KOPT-K1 (cell line): ENCODE measurements at regions not wholly inside any gene's neighbourhood (a gene's known extent, or its start where the extent isn't known, plus 50 kb on each side); places are given as distances from the start of the nearest gene placed in this dataset.

ENCODE experiments used
- H3K27ac ChIP-seq: fragments of 200-600 bp; sonication (generic); 2 replicates; pipeline ENCODE4 v1.5.1; 2016; ENCODE audit warnings: antibody characterized with exemption, mild to moderate bottlenecking, low read depth, low read length; ENCODE audit not compliant: poor library complexity, severe bottlenecking
- H3K36me3 ChIP-seq: fragments of 200-600 bp; sonication (generic); 2 replicates; pipeline ENCODE4 v1.5.1; 2017; ENCODE audit warnings: antibody characterized with exemption, mild to moderate bottlenecking, low read length, moderate library complexity; ENCODE audit not compliant: insufficient read depth
- H3K9me3 ChIP-seq: fragments of 200-600 bp; sonication (generic); 2 replicates; pipeline ENCODE4 v1.5.1; 2017; ENCODE audit warnings: antibody characterized with exemption, low read length, mild to moderate bottlenecking; ENCODE audit not compliant: insufficient read depth, poor library complexity, severe bottlenecking

DNA sequence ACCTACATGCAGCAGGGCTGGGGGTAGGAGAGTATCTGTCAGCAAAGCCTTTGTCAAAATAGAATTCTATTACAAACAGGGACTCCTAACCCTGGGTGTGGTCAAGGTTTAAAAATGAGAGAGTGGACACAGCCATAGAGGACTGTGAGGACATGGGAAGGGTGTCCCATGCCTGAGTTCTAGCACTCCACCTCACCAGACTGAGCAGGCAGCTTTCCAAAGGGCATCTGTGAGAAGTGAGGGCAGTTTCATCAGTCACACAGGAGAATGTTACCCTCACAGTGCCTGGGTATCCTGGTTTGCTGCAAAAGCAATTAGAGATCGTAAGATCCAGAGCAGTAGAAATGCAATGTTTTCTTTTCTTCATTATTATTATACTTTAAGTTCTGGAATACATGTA, 174.9 kb upstream of the UBL3 start:
- H3K27ac ChIP-seq, result no peak overlapping the region
- no peaks in the 10 kb centered on the region for H3K36me3 ChIP-seq

GRCh38 chr13:30024125-30024865, 173.9 kb upstream of the UBL3 start:
- H3K27ac ChIP-seq, result no peak overlapping the region
- no peaks in the 10 kb centered on the region for H3K9me3 ChIP-seq
- no peaks in the 10 kb centered on the region for H3K36me3 ChIP-seq

More for the DNA sequence above, 174.9 kb upstream of the UBL3 start:
- no peaks in the 10 kb centered on the region for H3K9me3 ChIP-seq

DNA sequence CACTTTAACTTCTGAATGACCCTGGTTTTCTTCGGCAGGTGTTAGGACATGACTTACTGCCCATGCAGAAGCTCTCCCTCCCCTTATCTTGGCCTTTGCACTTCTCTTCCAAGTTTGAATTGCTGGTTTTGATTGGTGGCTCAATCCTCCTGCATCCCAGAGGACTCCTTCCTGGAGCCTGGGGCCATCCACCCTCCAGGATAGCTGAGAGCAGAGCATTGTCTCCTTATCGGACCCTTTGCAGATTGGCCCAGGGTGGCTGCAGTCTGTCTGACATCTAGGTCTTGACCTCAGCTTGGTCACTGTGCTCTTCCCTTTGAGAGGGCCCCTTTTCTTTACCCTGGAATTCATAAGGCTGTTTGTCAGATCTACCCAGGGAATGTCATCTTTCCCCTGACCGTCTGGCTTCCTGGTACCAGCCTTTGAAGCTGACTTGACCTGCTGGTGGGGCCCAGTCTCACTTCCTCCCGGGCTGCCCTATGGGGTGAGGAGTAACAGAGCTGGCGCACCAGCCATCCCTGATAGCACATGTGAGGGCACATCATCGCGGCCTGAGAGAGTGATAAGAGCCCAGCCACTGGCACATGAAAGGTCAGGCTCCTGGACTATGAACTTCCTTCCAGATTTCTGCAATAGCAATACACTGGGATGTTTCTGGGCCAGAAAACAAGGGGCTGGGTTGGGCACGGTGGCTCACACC, 172.9 kb upstream of the UBL3 start:
- H3K27ac ChIP-seq, result no peak overlapping the region
- no peaks in the 10 kb centered on the region for H3K36me3 ChIP-seq
- H3K9me3 ChIP-seq, result no peaks in the 10 kb centered on the region

GRCh38 chr13:30022796-30023195, 172.4 kb upstream of the UBL3 start:
- H3K9me3 ChIP-seq, result no peaks in the 10 kb centered on the region
- no peak overlapping the region for H3K27ac ChIP-seq
- H3K36me3 ChIP-seq, result no peaks in the 10 kb centered on the region

GRCh38 chr13:30022256-30022655, 171.8 kb upstream of the UBL3 start:
- Histone ChIP-seq H3K9me3 (no peaks in the 10 kb centered on the region), H3K27ac (no peak overlapping the region), H3K36me3 (no peaks in the 10 kb centered on the region)

DNA sequence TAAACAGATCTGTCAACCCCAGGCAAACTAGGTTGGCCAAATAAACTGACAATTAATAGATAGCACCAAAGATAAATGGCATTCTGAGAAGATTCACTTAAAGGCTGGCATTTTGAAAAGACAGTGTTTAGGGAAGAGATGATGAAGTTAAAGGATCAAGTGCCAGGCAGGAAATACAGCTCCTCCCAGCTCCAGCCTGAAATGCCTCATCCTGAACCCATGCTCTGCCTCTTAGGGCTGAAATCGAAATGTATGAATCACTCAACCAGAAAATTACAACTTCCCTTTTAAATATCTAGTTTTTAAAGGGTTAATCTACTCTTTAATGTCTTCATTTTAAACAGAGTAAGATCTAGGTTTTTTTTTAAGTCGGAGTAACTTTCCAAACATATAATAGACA, 171.2 kb upstream of the UBL3 start:
- Histone ChIP-seq H3K27ac (no peak overlapping the region), H3K9me3 (no peaks in the 10 kb centered on the region), H3K36me3 (no peaks in the 10 kb centered on the region)

DNA sequence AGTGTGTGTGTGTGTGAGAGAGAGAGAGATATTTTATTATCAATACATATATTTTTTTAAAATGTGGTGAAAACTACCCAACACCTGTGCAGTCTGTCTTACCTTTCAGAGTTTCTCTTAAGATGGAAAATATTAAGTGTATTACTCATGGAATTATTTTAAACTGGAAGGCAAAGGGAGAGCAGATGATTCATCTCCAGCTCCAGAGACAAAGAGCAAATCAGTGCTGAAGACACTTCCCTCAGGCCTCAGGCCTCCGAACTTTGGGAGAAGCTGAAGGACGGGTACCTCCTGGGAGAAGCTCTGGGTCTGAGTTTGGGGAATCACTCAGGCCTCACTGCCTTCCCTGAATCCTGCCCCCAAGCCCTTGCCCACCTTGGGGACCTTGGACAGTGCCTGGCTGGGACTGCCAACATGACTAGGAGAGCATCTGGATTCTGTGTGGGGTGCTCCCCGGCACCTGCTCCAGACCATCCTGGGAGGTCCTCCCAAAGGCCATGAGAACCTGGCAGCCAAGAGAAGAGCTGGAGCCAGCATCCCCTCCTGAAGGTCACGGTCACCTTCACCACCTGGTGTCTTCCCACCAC, 170.4 kb upstream of the UBL3 start:
- Histone ChIP-seq H3K27ac (no peak overlapping the region), H3K36me3 (no peaks in the 10 kb centered on the region), H3K9me3 (no peaks in the 10 kb centered on the region)

- no peaks in the 10 kb centered on the region for H3K36me3 ChIP-seq
- no peaks in the 10 kb centered on the region for H3K9me3 ChIP-seq
- no peak overlapping the region for H3K27ac ChIP-seq
Measured at GRCh38 chr13:30019648-30020626, 169.5 kb upstream of the UBL3 start.

- Histone ChIP-seq H3K27ac (no peak overlapping the region), H3K9me3 (no peaks in the 10 kb centered on the region), H3K36me3 (no peaks in the 10 kb centered on the region)
Measured at GRCh38 chr13:30017880-30018279, 167.5 kb upstream of the UBL3 start.

- H3K9me3 ChIP-seq, result no peaks in the 10 kb centered on the region
- no peaks in the 10 kb centered on the region for H3K36me3 ChIP-seq
- H3K27ac ChIP-seq, result no peak overlapping the region
Measured at GRCh38 chr13:30016398-30016797, 166.0 kb upstream of the UBL3 start.

DNA sequence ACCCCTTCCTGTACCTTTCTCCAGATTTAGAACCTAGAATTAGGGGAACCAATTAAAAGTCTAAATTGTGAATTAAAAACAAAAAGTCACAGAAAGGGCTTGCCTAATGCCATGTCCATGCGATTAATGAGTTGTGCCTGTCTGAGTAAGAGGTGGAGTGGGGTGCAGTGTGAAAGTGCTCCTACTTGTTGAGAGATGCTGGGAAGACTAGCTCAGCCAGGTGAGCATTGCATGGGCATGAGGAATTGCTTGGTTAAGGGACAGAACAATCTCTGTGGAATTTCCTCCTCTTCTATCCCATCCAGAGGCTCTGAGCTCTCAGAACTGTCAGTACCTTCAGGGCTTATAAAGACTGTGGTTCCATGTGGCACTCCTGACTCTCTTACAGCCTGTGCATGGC, 159.0 kb upstream of the UBL3 start:
- Histone ChIP-seq H3K27ac (no peak overlapping the region), H3K36me3 (no peaks in the 10 kb centered on the region), H3K9me3 (no peaks in the 10 kb centered on the region)

GRCh38 chr13:30006246-30006645, 155.8 kb upstream of the UBL3 start:
- Histone ChIP-seq H3K36me3 (no peaks in the 10 kb centered on the region), H3K27ac (no peak overlapping the region)

DNA sequence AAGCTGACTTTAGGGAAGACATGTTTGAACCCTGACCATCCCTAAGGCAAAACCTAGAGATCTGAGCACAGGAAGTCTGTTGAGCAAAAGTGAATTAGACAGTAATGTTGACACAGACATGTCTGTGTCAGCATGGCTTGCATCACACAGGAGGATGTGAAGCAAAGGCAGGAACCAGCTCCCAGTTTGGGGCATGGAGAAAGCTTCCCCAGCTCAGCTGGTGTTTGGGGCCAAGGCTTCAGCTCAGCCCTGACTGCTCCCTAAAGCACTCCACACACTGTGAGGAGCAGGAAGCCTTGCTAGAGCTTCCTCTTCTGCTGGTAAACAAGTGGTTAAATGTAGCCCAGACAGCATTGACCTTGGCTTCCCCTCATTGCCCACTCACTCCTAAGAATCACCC, 153.8 kb upstream of the UBL3 start:
- Histone ChIP-seq H3K36me3 (no peaks in the 10 kb centered on the region), H3K27ac (no peak overlapping the region), H3K9me3 (no peaks in the 10 kb centered on the region)

More at GRCh38 chr13:30006246-30006645, 155.8 kb upstream of the UBL3 start:
- H3K9me3 ChIP-seq, result no peaks in the 10 kb centered on the region

DNA sequence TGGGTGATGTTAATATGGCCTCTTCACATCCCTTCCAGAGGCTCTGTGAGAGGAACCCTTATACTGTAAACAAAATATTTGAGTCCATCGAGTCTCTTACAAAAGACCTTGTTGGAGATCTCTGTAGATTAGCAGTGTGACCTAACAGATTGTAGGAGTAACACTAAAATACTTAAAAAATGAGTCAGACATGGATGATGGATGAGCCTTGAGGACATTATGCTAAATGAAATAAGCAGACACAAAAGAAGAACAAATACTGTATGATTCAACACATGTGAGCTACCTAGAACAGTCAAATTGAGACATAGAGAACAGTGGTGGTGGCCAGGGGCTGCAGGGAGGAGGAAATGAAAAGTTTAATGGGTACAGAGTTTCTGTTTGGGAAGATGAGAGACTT, 152.2 kb upstream of the UBL3 start:
- no peaks in the 10 kb centered on the region for H3K9me3 ChIP-seq
- H3K27ac ChIP-seq, result no peak overlapping the region

GRCh38 chr13:30000370-30000765, 150.0 kb upstream of the UBL3 start:
- no peak overlapping the region for H3K27ac ChIP-seq
- H3K9me3 ChIP-seq, result no peaks in the 10 kb centered on the region
- H3K36me3 ChIP-seq, result no peaks in the 10 kb centered on the region

More for the DNA sequence above, 152.2 kb upstream of the UBL3 start:
- no peaks in the 10 kb centered on the region for H3K36me3 ChIP-seq
